Neural cell (in vitro differentiated cells): ENCODE measurements at regions not wholly inside any gene's neighbourhood (a gene's known extent, or its start where the extent isn't known, plus 50 kb on each side); places are given as distances from the start of the nearest gene placed in this dataset.

ENCODE experiments used
- H2AFZ ChIP-seq: fragments of 200-600, 300-800 bp; sonication (generic), shearing (Covaris generic); 2 replicates; pipeline ENCODE4 v1.6.0; 2014; ENCODE audit warnings: low read depth, mild to moderate bottlenecking, antibody characterized with exemption, low read length, moderate library complexity
- H3F3A ChIP-seq: fragments of 200-600 bp; shearing (Covaris generic); 2 replicates; pipeline ENCODE4 v1.6.1; 2016; ENCODE audit warnings: mild to moderate bottlenecking, moderate library complexity, mixed read lengths, antibody characterized with exemption, low read length; ENCODE audit not compliant: insufficient read depth, poor library complexity, severe bottlenecking
- H3K27ac ChIP-seq: fragments of 200-600, 300-800 bp; sonication (generic), shearing (Covaris generic); 2 replicates; pipeline ENCODE4 v1.5.1; 2014; ENCODE audit warnings: mild to moderate bottlenecking, low read length, moderate library complexity
- H3K27me3 ChIP-seq: fragments of 300-800, 200-600 bp; sonication (generic), shearing (Covaris generic); 2 replicates; pipeline ENCODE4 v1.6.0; 2014; ENCODE audit warnings: mild to moderate bottlenecking, low read depth, low read length, moderate library complexity; ENCODE audit not compliant: insufficient read depth
- H3K36me3 ChIP-seq: fragments of 300-800, 200-600 bp; sonication (generic), shearing (Covaris generic); 2 replicates; pipeline ENCODE4 v1.5.1; 2014; ENCODE audit warnings: mild to moderate bottlenecking, antibody characterized with exemption, low read length, moderate library complexity; ENCODE audit not compliant: insufficient read depth
- H3K4me2 ChIP-seq: fragments of 300-800, 200-600 bp; sonication (generic), shearing (Covaris generic); 2 replicates; pipeline ENCODE4 v1.6.0; 2014; ENCODE audit warnings: mild to moderate bottlenecking, low read length
- H3K4me3 ChIP-seq: fragments of 300-800, 200-600 bp; sonication (generic), shearing (Covaris generic); 2 replicates; pipeline ENCODE4 v1.5.1; 2014; ENCODE audit warnings: mild to moderate bottlenecking, low read length, moderate library complexity
- H3K79me2 ChIP-seq: fragments of 200-600 bp; shearing (Covaris generic); replicated peaks from 2 replicates; pipeline ENCODE4 v1.6.0; 2014; ENCODE audit warnings: mild to moderate bottlenecking, low read length, moderate library complexity; ENCODE audit not compliant: insufficient read depth
- H3K9ac ChIP-seq: fragments of 300-800, 200-600 bp; sonication (generic), shearing (Covaris generic); 2 replicates; pipeline ENCODE4 v1.6.1; 2016; ENCODE audit warnings: mild to moderate bottlenecking, low read length, mixed read lengths
- H3K9me2 ChIP-seq: fragments of 200-600 bp; shearing (Covaris generic); 2 replicates; pipeline ENCODE4 v1.6.1; 2016; ENCODE audit warnings: mild to moderate bottlenecking, low read length, mixed read lengths; ENCODE audit not compliant: insufficient read depth
- H3K9me3 ChIP-seq: fragments of 200-600, 300-800 bp; sonication (generic), shearing (Covaris generic); 2 replicates; pipeline ENCODE4 v1.6.1; 2016; ENCODE audit warnings: mild to moderate bottlenecking, mixed run types, low read length, moderate library complexity, mixed read lengths
- H4K20me1 ChIP-seq: fragments of 200-600 bp; shearing (Covaris generic); 2 replicates; pipeline ENCODE4 v1.6.1; 2016; ENCODE audit warnings: mild to moderate bottlenecking, mixed run types; ENCODE audit not compliant: insufficient read depth
- CTCF ChIP-seq: fragments of 450-650 bp; IDR thresholded peaks from 2 replicates; pipeline ENCODE4 v1.5.1; 2014; ENCODE audit warnings: antibody characterized with exemption, mild to moderate bottlenecking, moderate library complexity; ENCODE audit not compliant: poor library complexity, severe bottlenecking
- EP300 ChIP-seq: fragments of 450-650 bp; conservative IDR thresholded peaks from 2 replicates; pipeline ENCODE4 v1.6.1; 2014; ENCODE audit warnings: antibody characterized with exemption, mild to moderate bottlenecking, moderate library complexity; ENCODE audit not compliant: poor library complexity, severe bottlenecking
- EZH2 ChIP-seq: fragments of 200-600, 300-800 bp; shearing (Covaris generic), sonication (generic); IDR thresholded peaks from 2 replicates; pipeline ENCODE4 v1.6.1; 2014; ENCODE audit warnings: antibody characterized with exemption, low read length, borderline replicate concordance, mild to moderate bottlenecking; ENCODE audit not compliant: insufficient read depth, poor library complexity, severe bottlenecking
- MXI1 ChIP-seq: fragments of 450-650 bp; conservative IDR thresholded peaks from 2 replicates; pipeline ENCODE4 v1.6.1; 2014; ENCODE audit warnings: antibody characterized with exemption, mild to moderate bottlenecking; ENCODE audit not compliant: poor library complexity, severe bottlenecking
- POLR2AphosphoS5 ChIP-seq: IDR thresholded peaks from 2 replicates; pipeline ENCODE4 v1.6.1; 2012
- RAD21 ChIP-seq: fragments of 450-650 bp; conservative IDR thresholded peaks from 2 replicates; pipeline ENCODE4 v1.6.1; 2014; ENCODE audit warnings: antibody characterized with exemption, mild to moderate bottlenecking, moderate library complexity
- SMC3 ChIP-seq: fragments of 450-650 bp; conservative IDR thresholded peaks from 2 replicates; pipeline ENCODE4 v1.6.1; 2014; ENCODE audit warnings: antibody characterized with exemption, mild to moderate bottlenecking, moderate library complexity; ENCODE audit not compliant: poor library complexity
- TAF1 ChIP-seq: IDR thresholded peaks from 2 replicates; pipeline ENCODE4 v1.6.1; 2012; ENCODE audit warnings: low read depth
- TF ChIP-seq, protein P1 (sequence below): IDR thresholded peaks from 2 replicates; pipeline ENCODE4 v1.6.1; 2012; ENCODE audit warnings: borderline replicate concordance

GRCh38 chr13:40141859-40142555 is 486.5 kb downstream of the COG6 start:
- H3K79me2 ChIP-seq = no peaks in the 10 kb centered on the region
- H2AFZ ChIP-seq = no peak overlapping the region
- H3K4me3 ChIP-seq = no peak overlapping the region
- no peaks in the 10 kb centered on the region for H3K9me2 ChIP-seq
- no peak overlapping the region for H3K4me2 ChIP-seq
- H3F3A ChIP-seq = no peaks in the 10 kb centered on the region
- H3K27me3 ChIP-seq = no peaks in the 10 kb centered on the region
- no peak overlapping the region for H3K9ac ChIP-seq
- H4K20me1 ChIP-seq = no peaks in the 10 kb centered on the region
- no peak overlapping the region for H3K27ac ChIP-seq
- no peaks in the 10 kb centered on the region for H3K9me3 ChIP-seq
- no peak for TF ChIP-seq CTCF
- TF ChIP-seq POLR2AphosphoS5 = no peak
- TF ChIP-seq EP300 = no peak
- TF ChIP-seq, protein P1, sequence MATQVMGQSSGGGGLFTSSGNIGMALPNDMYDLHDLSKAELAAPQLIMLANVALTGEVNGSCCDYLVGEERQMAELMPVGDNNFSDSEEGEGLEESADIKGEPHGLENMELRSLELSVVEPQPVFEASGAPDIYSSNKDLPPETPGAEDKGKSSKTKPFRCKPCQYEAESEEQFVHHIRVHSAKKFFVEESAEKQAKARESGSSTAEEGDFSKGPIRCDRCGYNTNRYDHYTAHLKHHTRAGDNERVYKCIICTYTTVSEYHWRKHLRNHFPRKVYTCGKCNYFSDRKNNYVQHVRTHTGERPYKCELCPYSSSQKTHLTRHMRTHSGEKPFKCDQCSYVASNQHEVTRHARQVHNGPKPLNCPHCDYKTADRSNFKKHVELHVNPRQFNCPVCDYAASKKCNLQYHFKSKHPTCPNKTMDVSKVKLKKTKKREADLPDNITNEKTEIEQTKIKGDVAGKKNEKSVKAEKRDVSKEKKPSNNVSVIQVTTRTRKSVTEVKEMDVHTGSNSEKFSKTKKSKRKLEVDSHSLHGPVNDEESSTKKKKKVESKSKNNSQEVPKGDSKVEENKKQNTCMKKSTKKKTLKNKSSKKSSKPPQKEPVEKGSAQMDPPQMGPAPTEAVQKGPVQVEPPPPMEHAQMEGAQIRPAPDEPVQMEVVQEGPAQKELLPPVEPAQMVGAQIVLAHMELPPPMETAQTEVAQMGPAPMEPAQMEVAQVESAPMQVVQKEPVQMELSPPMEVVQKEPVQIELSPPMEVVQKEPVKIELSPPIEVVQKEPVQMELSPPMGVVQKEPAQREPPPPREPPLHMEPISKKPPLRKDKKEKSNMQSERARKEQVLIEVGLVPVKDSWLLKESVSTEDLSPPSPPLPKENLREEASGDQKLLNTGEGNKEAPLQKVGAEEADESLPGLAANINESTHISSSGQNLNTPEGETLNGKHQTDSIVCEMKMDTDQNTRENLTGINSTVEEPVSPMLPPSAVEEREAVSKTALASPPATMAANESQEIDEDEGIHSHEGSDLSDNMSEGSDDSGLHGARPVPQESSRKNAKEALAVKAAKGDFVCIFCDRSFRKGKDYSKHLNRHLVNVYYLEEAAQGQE = no peak
- no peak for TF ChIP-seq EZH2
- TF ChIP-seq SMC3 = no peak
- TF ChIP-seq TAF1 = no peak
- TF ChIP-seq MXI1 = no peak
- no peak for TF ChIP-seq RAD21
- no peaks in the 10 kb centered on the region for H3K36me3 ChIP-seq

DNA sequence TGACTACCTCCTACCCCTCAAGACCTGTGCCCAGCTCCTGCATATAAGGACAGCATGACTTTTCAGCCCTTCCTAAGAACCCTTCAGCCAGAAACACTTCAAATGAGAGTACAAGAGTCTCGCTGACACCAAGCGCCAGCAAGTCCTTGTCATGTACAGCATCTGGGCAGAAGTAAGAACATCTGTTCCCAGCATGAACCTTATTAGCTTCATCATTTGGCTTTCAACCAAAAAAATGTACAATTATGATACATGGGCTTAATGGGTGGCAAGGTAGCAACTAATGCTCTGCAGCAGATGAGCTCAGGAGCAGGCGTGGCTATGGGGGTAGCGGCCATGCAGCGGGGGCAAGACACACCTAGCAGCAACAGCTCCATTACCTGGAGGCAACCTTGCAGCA is 487.6 kb downstream of the COG6 start:
- Histone ChIP-seq H3K27ac (no peak overlapping the region), H3K4me3 (no peak overlapping the region), H3K4me2 (no peak overlapping the region), H3K27me3 (no peaks in the 10 kb centered on the region), H3K9ac (no peak overlapping the region), H3K36me3 (no peaks in the 10 kb centered on the region), H3K9me2 (no peaks in the 10 kb centered on the region), H2AFZ (no peak overlapping the region), H3F3A (no peaks in the 10 kb centered on the region), H3K9me3 (no peaks in the 10 kb centered on the region), H4K20me1 (no peaks in the 10 kb centered on the region), H3K79me2 (no peaks in the 10 kb centered on the region)
- TF ChIP-seq MXI1 (no peak), TAF1 (no peak), EP300 (no peak), SMC3 (no peak), RAD21 (no peak), POLR2AphosphoS5 (no peak), CTCF (no peak), EZH2 (no peak)
- TF ChIP-seq, protein P1 = no peak
